H1 (cell line): ENCODE measurements at regions not wholly inside any gene's neighbourhood (a gene's known extent, or its start where the extent isn't known, plus 50 kb on each side); places are given as distances from the start of the nearest gene placed in this dataset.

ENCODE experiments used
- CTCF ChIA-PET: fragments of 300-600 bp; sonication (Branson Sonifier 250); formaldehyde crosslinking; loops from one replicate; lab custom pipeline; 2021; ENCODE audit not compliant: partially characterized antibody; lab: Charles Lee
- POLR2A ChIA-PET: fragments of 300-600 bp; sonication (Branson Sonifier 250); formaldehyde crosslinking; loops from one replicate; lab custom pipeline; 2021; ENCODE audit warnings: inconsistent platforms; ENCODE audit not compliant: partially characterized antibody; lab: Charles Lee
- DNase-seq, 2 experiments: peaks; one replicate each; pipeline versions ENCODE4 v3.0.0 to v3.0.0-alpha.2; 2010 to 2022; ENCODE audit warnings: low spot score in 2 of 2, low read depth in 1 of 2, mixed read lengths in 1 of 2
- FAIRE-seq: peaks from 2 replicates; lab custom pipeline; 2011; peaks lifted over from hg19 to GRCh38; lab: Jason Lieb, UNC
- H2AFZ ChIP-seq: 2 replicates; pipeline ENCODE4 v1.8.1; 2012; ENCODE audit warnings: low read length, inconsistent platforms
- H2AK5ac ChIP-seq: 2 replicates; pipeline ENCODE4 v1.6.1; 2013; ENCODE audit warnings: low read depth, low read length
- H2BK120ac ChIP-seq: replicated peaks from 2 replicates; pipeline ENCODE3; 2013; ENCODE audit warnings: low read depth, low read length, inconsistent platforms
- H2BK12ac ChIP-seq: 2 replicates; pipeline ENCODE4 v1.6.1; 2013; ENCODE audit warnings: low read depth, low read length
- H2BK15ac ChIP-seq: 2 replicates; pipeline ENCODE4 v1.6.1; 2013; ENCODE audit warnings: low read length
- H2BK20ac ChIP-seq: 2 replicates; pipeline ENCODE4 v1.6.1; 2013; ENCODE audit warnings: low read length
- H2BK5ac ChIP-seq: 2 replicates; pipeline ENCODE4 v1.6.1; 2013; ENCODE audit warnings: low read depth, low read length
- H3K14ac ChIP-seq: 2 replicates; pipeline ENCODE4 v1.6.1; 2013; ENCODE audit warnings: inconsistent platforms; ENCODE audit not compliant: insufficient read length
- H3K18ac ChIP-seq: 2 replicates; pipeline ENCODE4 v1.6.1; 2013; ENCODE audit warnings: low read length; ENCODE audit errors: extremely low read depth
- H3K23ac ChIP-seq: 2 replicates; pipeline ENCODE4 v1.6.1; 2013; ENCODE audit warnings: inconsistent platforms; ENCODE audit not compliant: insufficient read length
- H3K23me2 ChIP-seq: 2 replicates; pipeline ENCODE4 v1.6.1; 2013; ENCODE audit warnings: low read depth, low read length
- H3K27ac ChIP-seq: 2 replicates; pipeline ENCODE4 v1.6.1; 2011; ENCODE audit warnings: low read depth, low read length, inconsistent platforms
- H3K27me3 ChIP-seq, 4 experiments: replicated peaks in 1 of 4; 1 replicate in 1 of 4; 2 replicates in 3 of 4; pipeline versions ENCODE4 v1.6.1 to v1.8.1; 2011 to 2013; ENCODE audit warnings: low read length in 3 of 4, mild to moderate bottlenecking in 3 of 4, inconsistent platforms in 2 of 4, mixed read lengths in 2 of 4, moderate library complexity in 1 of 4; ENCODE audit not compliant: control insufficient read depth in 3 of 4, insufficient read depth in 3 of 4; ENCODE audit errors: extremely low read depth in 1 of 4
- H3K36me3 ChIP-seq, 4 experiments: 2 replicates each; pipeline versions ENCODE4 v1.6.1 to v1.8.1; 2011 to 2013; ENCODE audit warnings: mild to moderate bottlenecking in 4 of 4, low read length in 3 of 4, moderate library complexity in 2 of 4, control low read depth in 1 of 4, inconsistent platforms in 1 of 4; ENCODE audit not compliant: insufficient read depth in 4 of 4, control insufficient read depth in 2 of 4
- H3K4ac ChIP-seq: replicated peaks from 2 replicates; pipeline ENCODE3; 2013; ENCODE audit warnings: low read length, low read depth, mixed read lengths, inconsistent platforms; ENCODE audit not compliant: insufficient read length
- H3K4me1 ChIP-seq, 4 experiments: replicated peaks in 1 of 4; 1 replicate in 1 of 4; 2 replicates in 3 of 4; pipeline versions ENCODE4 v1.6.1 to v1.8.1; 2011 to 2013; ENCODE audit warnings: low read length in 3 of 4, inconsistent platforms in 2 of 4, mixed read lengths in 1 of 4; ENCODE audit not compliant: insufficient read depth in 4 of 4, control insufficient read depth in 3 of 4
- H3K4me2 ChIP-seq, 2 experiments: 2 replicates each; pipeline versions ENCODE4 v1.6.1 to v1.8.1; 2011 to 2013; ENCODE audit warnings: low read depth in 2 of 2, low read length in 2 of 2, control low read depth in 1 of 2, inconsistent platforms in 1 of 2, mild to moderate bottlenecking in 1 of 2; ENCODE audit not compliant: insufficient read depth in 1 of 2
- H3K4me3 ChIP-seq, 4 experiments: fragments of 200-600, 300-600 bp in 1 of 4; sonication (generic), shearing (Covaris generic), sonication (Bioruptor Twin) in 1 of 4; 2 replicates each; pipeline versions ENCODE4 v1.5.1 to v1.8.1; 2011 to 2016; ENCODE audit warnings: low read length in 4 of 4, low read depth in 3 of 4, control low read depth in 2 of 4, inconsistent platforms in 2 of 4, mild to moderate bottlenecking in 2 of 4, mixed read lengths in 1 of 4, moderate library complexity in 1 of 4; ENCODE audit not compliant: insufficient read depth in 2 of 4; ENCODE audit errors: extremely low read depth in 1 of 4
- H3K56ac ChIP-seq: replicated peaks from 2 replicates; pipeline ENCODE3; 2013; ENCODE audit warnings: low read depth, mild to moderate bottlenecking, mixed read lengths, low read length, inconsistent platforms; ENCODE audit not compliant: insufficient read length
- H3K79me1 ChIP-seq: 2 replicates; pipeline ENCODE4 v1.6.1; 2013; ENCODE audit warnings: low read depth, low read length, control low read depth
- H3K79me2 ChIP-seq, 2 experiments: 2 replicates each; pipeline versions ENCODE4 v1.6.1 to v1.8.1; 2012 to 2013; ENCODE audit warnings: low read length in 2 of 2, mild to moderate bottlenecking in 2 of 2, inconsistent platforms in 1 of 2; ENCODE audit not compliant: insufficient read depth in 2 of 2, control insufficient read depth in 1 of 2
- H3K9ac ChIP-seq, 4 experiments: replicated peaks in 1 of 4; 1 replicate in 1 of 4; 2 replicates in 3 of 4; pipeline versions ENCODE4 v1.6.1 to v1.8.1; 2011 to 2013; ENCODE audit warnings: low read depth in 3 of 4, low read length in 3 of 4, control low read depth in 2 of 4, mild to moderate bottlenecking in 2 of 4, moderate library complexity in 2 of 4, inconsistent platforms in 1 of 4; ENCODE audit errors: extremely low read depth in 1 of 4
- H3K9me3 ChIP-seq, 2 experiments: 2 replicates each; pipeline versions ENCODE4 v1.6.1 to v1.8.1; 2012 to 2013; ENCODE audit warnings: mild to moderate bottlenecking in 2 of 2, moderate library complexity in 2 of 2, control low read depth in 1 of 2, inconsistent platforms in 1 of 2, low read depth in 1 of 2, low read length in 1 of 2, mixed read lengths in 1 of 2; ENCODE audit not compliant: insufficient read depth in 2 of 2
- H4K20me1 ChIP-seq, 2 experiments: replicated peaks in 1 of 2; 2 replicates each; pipeline versions ENCODE3 to v1.8.1; 2011 to 2013; ENCODE audit warnings: inconsistent platforms in 2 of 2, low read length in 2 of 2, mild to moderate bottlenecking in 1 of 2; ENCODE audit not compliant: insufficient read depth in 2 of 2, control insufficient read depth in 1 of 2
- H4K5ac ChIP-seq: 2 replicates; pipeline ENCODE4 v1.6.1; 2013; ENCODE audit warnings: low read length, low read depth, mixed read lengths, inconsistent platforms; ENCODE audit not compliant: insufficient read length
- H4K8ac ChIP-seq: 2 replicates; pipeline ENCODE4 v1.8.0; 2013; ENCODE audit warnings: mild to moderate bottlenecking, moderate library complexity, low read length, inconsistent platforms; ENCODE audit not compliant: insufficient read depth; ENCODE audit errors: extremely low read depth
- H4K91ac ChIP-seq: replicated peaks from 2 replicates; pipeline ENCODE3; 2013; ENCODE audit warnings: low read length, mixed read lengths, inconsistent platforms; ENCODE audit not compliant: insufficient read length
- ASH2L ChIP-seq: fragments of 200-600, 300-600 bp; sonication (generic); IDR thresholded peaks from one replicate; pipeline ENCODE4 v1.7.1; 2017; ENCODE audit warnings: low read length
- BRCA1 ChIP-seq: IDR thresholded peaks from 2 replicates; pipeline ENCODE4 v1.6.1; 2012; ENCODE audit warnings: low read depth, low read length, improper control_type of control experiment
- CBX8 ChIP-seq: fragments of 300-800, 300-1000 bp; sonication (generic); IDR thresholded peaks from 2 replicates; pipeline ENCODE4 v1.7.1; 2016; ENCODE audit warnings: low read depth, low read length, borderline replicate concordance
- CHD1 ChIP-seq: IDR thresholded peaks from 2 replicates; pipeline ENCODE4 v1.6.1; 2012; ENCODE audit warnings: low read depth, low read length, improper control_type of control experiment
- CREB1 ChIP-seq: IDR thresholded peaks from 2 replicates; pipeline ENCODE4 v1.6.1; 2012; ENCODE audit warnings: inconsistent platforms
- KDM4A ChIP-seq: IDR thresholded peaks from one replicate; pipeline ENCODE4 v1.7.1; 2012; ENCODE audit warnings: low read depth, mild to moderate bottlenecking, moderate library complexity, low read length, inconsistent platforms; ENCODE audit not compliant: severe bottlenecking
- KDM5A ChIP-seq: fragments of 200-600 bp; IDR thresholded peaks from 2 replicates; pipeline ENCODE4 v1.7.1; 2012; ENCODE audit warnings: mild to moderate bottlenecking, low read length, inconsistent platforms, mixed read lengths
- NANOG ChIP-seq: IDR thresholded peaks from 2 replicates; pipeline ENCODE4 v1.6.1; 2011; ENCODE audit warnings: low read length, low read depth, mild to moderate bottlenecking, inconsistent platforms; ENCODE audit not compliant: insufficient read depth, poor library complexity, severe bottlenecking
- POLR2A ChIP-seq, 2 experiments: IDR thresholded peaks; 1 replicate in 1 of 2; 2 replicates in 1 of 2; pipeline ENCODE4 v1.6.1; 2011; ENCODE audit warnings: low read depth in 2 of 2, low read length in 2 of 2, mild to moderate bottlenecking in 2 of 2; ENCODE audit errors: control extremely low read depth in 1 of 2
- RFX5 ChIP-seq: IDR thresholded peaks from 2 replicates; pipeline ENCODE4 v1.6.1; 2011; ENCODE audit warnings: low read depth, low read length, improper control_type of control experiment, borderline replicate concordance
- RXRA ChIP-seq: IDR thresholded peaks from 2 replicates; pipeline ENCODE4 v1.6.1; 2011; ENCODE audit warnings: low read depth, mild to moderate bottlenecking, low read length, moderate library complexity; ENCODE audit not compliant: insufficient read depth
- SIX5 ChIP-seq: IDR thresholded peaks from 2 replicates; pipeline ENCODE4 v1.6.1; 2011; ENCODE audit warnings: mild to moderate bottlenecking, low read depth, low read length
- SP1 ChIP-seq: IDR thresholded peaks from 2 replicates; pipeline ENCODE4 v1.6.1; 2011; ENCODE audit warnings: low read depth, low read length
- TAF1 ChIP-seq: IDR thresholded peaks from 2 replicates; pipeline ENCODE4 v1.6.1; 2011; ENCODE audit warnings: mild to moderate bottlenecking, low read depth, low read length
- TAF7 ChIP-seq: optimal IDR thresholded peaks from 2 replicates; pipeline ENCODE3; 2011; ENCODE audit warnings: low read depth, mild to moderate bottlenecking, inconsistent platforms, low read length, moderate library complexity, borderline replicate concordance
- TCF12 ChIP-seq: IDR thresholded peaks from 2 replicates; pipeline ENCODE4 v1.6.1; 2011; ENCODE audit warnings: low read depth, mild to moderate bottlenecking, low read length
- WGBS, 2 experiments: shearing (Covaris generic) in 1 of 2; methylation state at CpG; one replicate each; pipeline versions ENCODE4 v1.1.6 to v1.1.7; 2013 to 2015; ENCODE audit warnings: low lambda C conversion rate in 2 of 2, mixed read lengths in 2 of 2, inconsistent platforms in 1 of 2, low coverage in 1 of 2, missing lambda C conversion rate in 1 of 2; ENCODE audit not compliant: insufficient replicate concordance in 2 of 2, insufficient coverage in 1 of 2, insufficient read length in 1 of 2; ENCODE audit errors: extremely low coverage in 1 of 2, missing lambda C conversion rate in 1 of 2; 5-methylcytosine and 5-hydroxymethylcytosine counted together

- H3K9ac ChIP-seq = no peak overlapping the region
- H4K20me1 ChIP-seq = no peaks in the 10 kb centered on the region
Observed at GRCh38 chr6:51490101-51490500, 597.3 kb downstream of the PKHD1 start.

More at GRCh38 chr6:51490101-51490500, 597.3 kb downstream of the PKHD1 start:
- Histone ChIP-seq H3K4me1 (peaks cover 0 to 2% (median under 1%) of the 10 kb centered on the region in 4 experiments; a peak in 3 of 7 replicates), H4K91ac (no peak overlapping the region), H4K5ac (no peak overlapping the region), H4K8ac (no peak overlapping the region), H2BK15ac (no peak overlapping the region), H3K4me3 (no peak overlapping the region), H2BK120ac (no peak overlapping the region), H3K14ac (no peak overlapping the region), H3K56ac (no peak overlapping the region), H3K9me3 (peaks cover 7 to 13% of the 10 kb centered on the region in 2 experiments; a peak in 3 of 4 replicates), H2BK5ac (no peak overlapping the region), H3K18ac (no peak overlapping the region), H3K23me2 (no peaks in the 10 kb centered on the region), H2BK20ac (no peak overlapping the region), H3K79me1 (no peaks in the 10 kb centered on the region), H3K23ac (no peak overlapping the region), H3K4me2 (no peak overlapping the region), H3K27me3 (no peaks in the 10 kb centered on the region), H3K79me2 (no peaks in the 10 kb centered on the region), H3K36me3 (no peaks in the 10 kb centered on the region), H3K4ac (no peak overlapping the region), H2BK12ac (no peak overlapping the region), H2AK5ac (no peak overlapping the region), H3K27ac (no peak overlapping the region), H2AFZ (no peak overlapping the region)
- TF ChIP-seq BRCA1 = no peak
- no peak for TF ChIP-seq CREB1
- TF ChIP-seq RXRA = no peak
- TF ChIP-seq NANOG = no peak
- no peak for TF ChIP-seq SP1
- TF ChIP-seq KDM4A = no peak
- TF ChIP-seq TCF12 = no peak
- no peak for TF ChIP-seq KDM5A
- TF ChIP-seq CHD1 = no peak
- TF ChIP-seq CBX8 = no peak
- TF ChIP-seq RFX5 = no peak
- no peak for TF ChIP-seq SIX5
- TF ChIP-seq ASH2L = no peak
- TF ChIP-seq POLR2A (IDR thresholded peaks at IDR 0.05; ENCODE audit: control extremely low read depth in 1 of 2, low read depth in 2 of 2, low read length in 2 of 2) = no peak
- no peak for TF ChIP-seq TAF7
- no peak for TF ChIP-seq TAF1
- POLR2A ChIA-PET = no interaction called here
- no peak for DNase-seq
- FAIRE-seq = no peak
- CTCF ChIA-PET = interaction anchor here (0.7 to 1.3 kb wide), 3 partner anchors 35 to 168 kb away, joined by 3 to 5 read pairs (median 3); no protein-coding TSS in a partner anchor
- WGBS, 2 experiments = 79% methylated on average over 1 of the region's 1 CpG; no CpG with 5 or more reads in 1 of the 2 experiments
